Femur (tissue), 1 donor: ENCODE measurements at regions not wholly inside any gene's neighbourhood (a gene's known extent, or its start where the extent isn't known, plus 50 kb on each side); places are given as distances from the start of the nearest gene placed in this dataset.

Source experiments
- DNase-seq: peaks from one replicate; pipeline ENCODE4 v3.0.0-alpha.2; 2017

GRCh38 chr11:115918576-115918975 is 414.4 kb upstream of the CADM1 start:
- DNase-seq = no peak

- DNase-seq = no peak
These were observed 412.4 kb upstream of the CADM1 start for GRCh38 chr11:115916608-115917007.

- no peak for DNase-seq
These were observed 408.3 kb upstream of the CADM1 start for GRCh38 chr11:115912484-115912945.

DNA sequence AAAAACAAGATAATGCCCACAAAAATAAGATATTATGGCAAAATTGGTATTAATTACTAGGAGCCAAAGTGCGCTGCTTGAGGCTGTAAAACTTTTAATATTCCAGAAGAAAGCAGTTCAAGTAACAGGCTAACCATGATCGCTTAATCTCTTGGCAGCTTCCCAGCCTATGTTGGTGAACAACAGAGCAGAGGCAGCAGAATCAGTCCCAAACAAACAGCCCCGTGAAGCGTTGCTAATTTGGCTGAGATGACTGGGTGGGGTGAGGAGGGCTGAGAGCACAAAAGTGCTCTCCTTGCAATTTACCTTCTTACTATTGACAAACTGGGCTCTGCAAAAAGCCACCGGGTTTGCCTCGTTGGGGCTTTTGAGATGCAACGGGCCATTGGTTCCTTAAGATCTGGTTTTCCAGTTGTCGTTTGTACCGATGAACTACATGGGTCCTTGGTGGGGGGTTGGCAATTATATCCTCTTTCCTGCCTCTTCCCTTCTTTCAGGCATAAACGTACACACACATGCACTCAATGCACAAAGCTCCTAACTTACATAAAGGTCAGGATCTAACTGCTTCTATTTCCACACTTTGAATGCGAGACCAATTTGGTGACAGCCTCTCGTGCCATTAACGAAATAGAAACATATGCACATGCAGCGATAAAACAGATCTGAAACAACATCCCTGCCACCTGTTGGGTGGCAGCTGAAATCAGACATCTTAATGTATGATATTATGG is 407.6 kb upstream of the CADM1 start:
- DNase-seq = no peak

DNA sequence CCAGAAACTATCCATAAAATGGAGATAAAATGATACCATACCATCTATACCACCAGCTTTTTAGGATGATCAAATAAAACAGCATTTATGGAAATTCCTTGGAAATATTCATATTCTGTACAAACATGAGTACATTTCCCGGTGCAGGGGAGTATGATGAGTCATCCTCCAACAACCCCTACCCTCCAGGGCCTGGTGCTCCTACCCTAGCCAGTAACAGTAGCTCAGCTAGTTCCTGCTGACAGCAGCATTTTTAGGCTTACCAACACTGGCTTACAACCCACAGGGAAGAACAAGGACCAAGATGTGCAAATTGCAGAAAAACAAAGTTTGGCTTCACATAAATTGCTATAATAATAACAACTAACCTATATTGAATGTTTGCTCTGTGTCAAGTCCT is 406.2 kb upstream of the CADM1 start:
- no peak for DNase-seq

- no peak for DNase-seq
These were observed 402.0 kb upstream of the CADM1 start for GRCh38 chr11:115906171-115906570.

DNA sequence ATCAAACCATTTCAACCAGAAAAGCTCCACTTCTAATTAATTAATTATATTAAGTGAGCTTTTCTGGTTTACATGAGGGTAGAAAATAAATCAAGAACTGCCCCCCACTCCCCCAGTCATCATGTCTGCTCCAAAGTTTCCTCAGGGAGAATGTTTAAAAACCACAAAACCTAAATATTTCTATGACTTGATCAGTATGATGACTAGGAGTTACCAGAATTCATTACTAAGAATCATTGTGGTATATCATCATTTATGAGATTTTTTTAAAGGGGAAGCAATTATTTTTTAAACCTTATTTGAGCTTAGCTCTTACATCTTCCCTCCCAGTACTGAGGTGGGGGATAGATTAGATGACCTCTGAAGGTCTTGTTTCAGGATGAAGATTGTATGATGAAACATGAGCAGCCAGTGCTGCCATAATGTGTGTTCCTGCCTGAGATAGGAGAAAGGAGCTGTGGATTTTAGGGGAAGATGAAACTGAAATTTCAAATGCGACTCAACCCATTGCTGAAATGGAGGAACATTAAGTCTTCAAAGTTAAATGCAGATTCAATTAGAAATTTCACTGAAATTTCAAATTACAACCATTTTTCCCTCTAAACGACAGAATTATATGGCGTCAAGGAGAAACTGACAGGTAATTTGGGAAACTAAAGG is 401.3 kb upstream of the CADM1 start:
- DNase-seq = no peak

DNA sequence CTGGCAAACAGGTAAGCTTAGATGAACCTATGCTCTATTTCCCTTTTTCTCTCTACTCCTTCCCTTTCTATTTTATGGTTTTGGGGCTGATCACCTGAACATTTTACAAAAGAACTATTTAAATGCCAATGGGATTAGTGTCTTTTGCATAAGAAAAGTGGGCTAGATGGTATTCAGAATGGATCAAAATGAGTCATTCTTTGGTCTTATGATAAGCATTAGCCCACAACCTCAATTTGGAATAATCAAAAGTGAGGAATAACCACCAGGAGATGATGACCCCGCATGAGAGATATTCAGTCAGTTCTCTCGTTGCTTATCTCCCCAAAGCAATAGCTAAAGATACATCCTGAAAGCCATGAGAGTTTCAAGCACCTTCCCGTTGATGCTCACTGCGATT is 399.0 kb upstream of the CADM1 start:
- no peak for DNase-seq

DNA sequence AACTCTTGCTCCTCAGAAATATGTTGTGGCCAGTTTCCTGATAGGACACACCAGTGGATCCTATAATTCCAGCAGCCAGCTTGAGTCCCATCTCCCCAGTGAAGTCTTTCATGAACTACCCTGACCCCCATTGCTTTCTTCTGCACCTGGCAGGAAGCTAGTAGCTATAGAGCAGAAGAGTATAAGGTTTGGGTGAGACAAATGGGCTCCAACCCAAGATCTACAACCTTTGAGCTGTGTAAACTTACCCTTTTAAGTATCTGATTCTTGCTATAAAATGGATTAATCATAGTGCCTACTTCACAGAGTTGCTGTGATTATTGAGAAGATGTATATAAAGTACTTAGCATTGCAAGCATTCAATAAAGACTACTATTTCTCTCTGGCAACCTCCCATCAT is 396.9 kb upstream of the CADM1 start:
- DNase-seq = no peak

- DNase-seq = no peak
These were observed 395.9 kb upstream of the CADM1 start for GRCh38 chr11:115900111-115900510.

DNA sequence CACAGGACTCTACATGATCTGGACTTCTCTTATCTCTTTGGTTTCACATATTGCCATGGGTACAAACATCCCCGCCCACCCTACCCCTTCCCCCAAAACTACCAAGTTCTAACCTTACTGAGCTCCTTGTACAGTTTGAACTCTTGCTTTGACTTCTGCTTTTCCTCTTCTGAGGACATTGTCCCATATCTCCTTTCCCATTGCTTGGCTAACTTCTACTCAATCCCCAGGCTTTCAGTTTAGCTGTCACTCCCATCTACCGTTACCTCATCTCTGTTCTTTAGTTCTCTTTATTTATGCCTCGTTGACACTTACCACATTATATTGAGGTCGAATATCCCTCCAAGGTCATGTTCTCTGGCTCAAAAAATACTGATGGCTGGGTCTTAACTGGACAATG is 393.5 kb upstream of the CADM1 start:
- no peak for DNase-seq

DNA sequence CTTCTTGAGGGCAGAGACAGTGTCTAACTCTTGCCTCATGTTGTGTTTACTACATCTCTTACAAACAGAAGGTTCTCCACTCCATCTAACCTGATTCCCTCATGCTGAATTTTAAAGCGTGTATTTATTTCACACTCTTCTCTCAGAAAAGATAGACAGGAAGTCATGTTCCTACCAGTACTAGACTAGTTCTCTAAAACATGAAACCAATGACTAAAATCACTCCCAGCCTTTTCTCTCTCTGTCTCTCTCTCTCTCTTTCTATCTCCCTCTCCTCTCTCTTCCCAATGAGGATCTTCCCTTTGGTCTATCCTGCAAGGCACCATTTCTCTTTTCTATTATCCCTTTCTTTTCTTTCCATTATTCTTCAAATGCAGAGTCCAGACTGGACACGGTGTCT is 391.9 kb upstream of the CADM1 start:
- no peak for DNase-seq

DNA sequence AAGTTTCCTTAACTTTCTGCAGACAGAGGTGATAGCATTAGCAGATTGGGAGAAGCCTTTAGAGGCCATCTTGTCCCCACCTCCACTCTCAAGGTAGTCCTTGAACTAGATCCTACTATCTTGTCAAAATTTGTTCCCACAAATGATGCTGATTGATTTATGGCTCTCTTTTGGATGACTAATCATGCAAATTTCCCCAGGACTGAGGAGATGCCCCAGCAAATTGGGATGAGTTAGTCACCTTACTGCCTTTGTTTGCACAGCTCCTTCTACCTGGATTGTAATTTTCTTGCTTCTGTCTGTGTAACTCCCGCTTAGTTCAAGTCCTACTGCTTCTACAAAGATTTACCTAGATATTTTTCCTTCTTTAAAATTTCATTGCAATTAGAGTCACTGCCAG is 391.4 kb upstream of the CADM1 start:
- no peak for DNase-seq

DNA sequence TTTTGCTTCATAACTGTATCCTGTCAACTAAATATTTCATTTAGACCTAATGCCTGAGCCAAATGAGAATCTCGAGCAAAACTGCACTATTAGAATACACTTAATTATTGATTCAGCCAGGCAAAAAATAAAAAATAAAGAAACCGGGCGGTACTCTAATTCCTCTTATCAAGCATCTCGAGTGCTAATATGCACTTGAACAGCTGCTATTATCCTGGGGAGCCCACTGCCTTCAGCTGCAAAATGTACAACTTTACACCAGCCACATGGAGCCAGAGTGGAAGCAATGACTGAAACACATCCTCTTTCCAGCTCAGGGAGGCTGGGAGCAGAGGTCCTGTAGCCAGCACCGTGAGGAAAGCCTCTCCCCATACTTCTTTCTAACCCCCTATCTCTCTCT is 390.0 kb upstream of the CADM1 start:
- DNase-seq = no peak

DNA sequence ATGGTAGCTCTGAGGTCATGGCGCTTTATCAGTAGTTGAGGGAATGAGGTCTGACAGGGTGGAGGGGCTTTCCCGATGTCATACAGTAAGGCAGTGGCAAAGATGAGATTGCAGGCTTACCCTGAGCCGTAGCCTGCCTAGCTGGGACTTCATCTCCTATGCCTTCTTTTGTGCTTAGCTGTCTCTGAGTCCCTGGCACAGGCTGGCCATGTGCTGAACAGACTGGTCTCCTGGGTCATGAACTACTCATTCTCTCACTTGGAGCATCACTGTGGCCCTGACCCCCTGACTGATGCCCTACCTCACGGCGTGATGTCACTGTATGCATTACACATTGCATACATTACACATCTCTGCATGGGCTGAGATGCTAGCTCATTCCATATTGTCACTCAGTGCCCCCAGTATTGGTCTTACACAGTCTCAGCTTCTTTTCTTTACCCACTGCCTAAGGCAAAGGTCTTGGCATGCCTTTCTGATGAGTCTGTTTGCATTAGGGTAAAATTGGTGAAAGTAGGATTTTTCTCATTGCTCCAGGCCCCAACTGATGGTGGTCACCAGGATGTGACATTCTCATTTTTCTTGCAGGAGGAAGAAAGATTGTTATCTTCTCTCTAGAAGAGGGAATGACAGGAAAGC is 389.4 kb upstream of the CADM1 start:
- no peak for DNase-seq

- DNase-seq = no peak
These were observed 387.8 kb upstream of the CADM1 start for GRCh38 chr11:115892016-115892415.

GRCh38 chr11:115891581-115891980 is 387.4 kb upstream of the CADM1 start:
- DNase-seq = no peak

- no peak for DNase-seq
These were observed 386.3 kb upstream of the CADM1 start for GRCh38 chr11:115890500-115890899.

DNA sequence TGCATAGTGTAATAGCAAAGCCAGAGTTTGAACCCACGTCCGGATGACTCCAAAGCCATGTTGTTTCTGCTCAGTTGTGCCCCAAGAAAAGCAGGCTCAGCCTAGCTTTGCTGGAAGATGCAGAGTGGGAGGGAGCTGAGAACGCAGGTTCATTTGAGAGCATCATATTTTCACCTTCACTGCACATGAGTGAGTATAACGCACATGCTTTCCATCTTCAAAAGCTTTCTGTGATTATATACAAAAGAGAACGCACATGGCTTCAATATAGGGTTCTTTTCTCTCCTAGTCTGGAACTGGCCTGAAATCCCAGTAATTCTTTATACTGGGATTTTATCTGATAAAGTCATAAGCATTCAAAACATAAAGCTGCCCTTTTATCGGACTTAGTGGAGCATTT is 385.5 kb upstream of the CADM1 start:
- DNase-seq = no peak

GRCh38 chr11:115887727-115888126 is 383.5 kb upstream of the CADM1 start:
- no peak for DNase-seq

DNA sequence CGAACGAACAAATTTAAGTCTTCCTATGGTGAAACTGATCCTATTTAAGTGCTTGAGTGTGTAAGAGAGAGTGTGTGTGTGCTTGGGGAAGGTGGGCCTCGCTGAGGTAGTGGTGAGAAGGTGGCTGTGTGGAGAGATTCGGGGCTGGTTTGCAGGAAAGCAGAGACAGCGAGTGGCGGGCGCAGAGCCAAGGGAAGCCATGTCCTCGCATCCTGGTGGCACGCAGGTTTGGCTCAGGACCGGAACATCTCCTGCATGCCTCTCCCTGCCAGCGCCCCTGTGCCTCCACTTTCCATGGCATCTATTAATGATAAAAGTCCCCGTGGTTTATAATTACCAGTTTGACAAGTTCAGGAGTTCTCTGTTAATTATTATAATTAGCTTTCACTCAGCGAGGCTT is 383.1 kb upstream of the CADM1 start:
- no peak for DNase-seq

DNA sequence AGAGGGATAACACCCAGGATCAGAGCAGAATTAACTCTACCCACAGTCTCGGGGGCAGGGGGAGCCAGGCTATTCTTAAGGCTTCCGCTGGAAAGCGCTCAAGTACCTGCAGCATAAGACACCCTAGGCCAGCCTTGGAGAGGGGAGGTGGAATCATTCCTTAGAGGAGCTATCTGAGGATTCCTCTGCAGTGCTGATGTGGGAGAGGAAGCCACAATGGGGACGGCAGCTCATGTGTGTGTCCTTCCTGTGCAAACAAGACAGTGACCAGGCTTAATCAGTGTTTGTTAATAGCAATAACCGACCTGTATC is 382.2 kb upstream of the CADM1 start:
- no peak for DNase-seq

GRCh38 chr11:115885535-115886421 is 381.6 kb upstream of the CADM1 start:
- DNase-seq = peak; percentile 62
